Jurkat, Clone E6-1 (cell line): ENCODE measurements at regions not wholly inside any gene's neighbourhood (a gene's known extent, or its start where the extent isn't known, plus 50 kb on each side); places are given as distances from the start of the nearest gene placed in this dataset.

ENCODE experiments used
- DNase-seq: peaks from one replicate; pipeline ENCODE4 v3.0.0-alpha.2; 2011; ENCODE audit warnings: low read depth, low spot score
- H3K4me3 ChIP-seq: 2 replicates; pipeline ENCODE4 v1.5.1; 2011; ENCODE audit warnings: mild to moderate bottlenecking, low read length, control low read depth, moderate library complexity

DNA sequence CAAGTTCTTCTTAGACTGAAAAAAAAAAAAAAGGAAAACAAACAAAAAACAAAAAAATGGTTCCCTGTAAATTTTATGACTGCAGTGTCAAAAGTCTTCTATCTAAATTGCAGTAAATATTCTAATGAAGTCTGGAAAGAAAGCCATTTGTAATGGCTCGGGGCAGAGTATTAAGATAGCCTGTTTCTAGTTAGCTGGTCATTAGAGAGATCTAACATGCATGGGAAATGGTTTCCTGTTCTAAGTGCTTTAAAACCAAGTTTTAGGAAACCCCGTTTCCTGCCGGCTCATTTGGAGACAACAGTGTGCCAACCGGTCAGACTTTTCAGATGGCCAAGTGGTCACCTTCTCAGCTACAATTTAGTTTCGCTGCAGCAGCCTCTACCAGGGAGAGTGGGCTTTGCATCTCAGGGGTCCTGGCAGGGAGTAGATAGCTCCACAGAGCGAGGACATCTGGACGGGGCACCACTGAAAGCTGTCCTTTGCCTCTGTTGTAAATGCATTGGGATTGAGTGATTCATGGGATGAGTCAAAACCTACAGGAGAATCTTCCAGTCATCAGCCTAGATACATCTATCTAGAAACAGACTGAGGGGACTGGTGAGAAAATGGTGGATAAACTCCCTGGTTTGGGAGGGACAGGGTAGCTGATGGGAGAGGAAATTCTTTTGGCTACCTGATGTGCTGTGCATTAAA lies 473.2 kb upstream of the SALL1 start:
- no peak overlapping the region for H3K4me3 ChIP-seq
- DNase-seq: no peak

DNA sequence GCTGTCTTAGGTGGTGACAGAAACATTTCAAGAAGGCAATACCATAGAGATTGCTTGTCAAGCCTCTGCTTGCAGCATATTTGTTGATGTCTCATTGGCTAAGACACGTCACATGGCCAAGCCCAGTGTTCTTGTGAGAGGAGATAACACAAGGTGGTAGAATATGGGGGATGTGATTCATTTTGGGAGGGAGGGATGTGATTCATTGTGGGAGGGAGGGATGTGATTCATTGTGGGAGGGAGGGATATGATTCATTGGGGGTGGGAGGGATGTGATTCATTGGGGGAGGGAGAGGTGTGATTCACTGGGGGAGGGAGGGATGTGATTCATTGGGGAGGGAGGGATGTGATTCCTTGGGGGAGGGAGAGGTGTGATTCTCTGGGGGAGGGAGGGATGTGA lies 470.5 kb upstream of the SALL1 start:
- no peak overlapping the region for H3K4me3 ChIP-seq
- no peak for DNase-seq

DNA sequence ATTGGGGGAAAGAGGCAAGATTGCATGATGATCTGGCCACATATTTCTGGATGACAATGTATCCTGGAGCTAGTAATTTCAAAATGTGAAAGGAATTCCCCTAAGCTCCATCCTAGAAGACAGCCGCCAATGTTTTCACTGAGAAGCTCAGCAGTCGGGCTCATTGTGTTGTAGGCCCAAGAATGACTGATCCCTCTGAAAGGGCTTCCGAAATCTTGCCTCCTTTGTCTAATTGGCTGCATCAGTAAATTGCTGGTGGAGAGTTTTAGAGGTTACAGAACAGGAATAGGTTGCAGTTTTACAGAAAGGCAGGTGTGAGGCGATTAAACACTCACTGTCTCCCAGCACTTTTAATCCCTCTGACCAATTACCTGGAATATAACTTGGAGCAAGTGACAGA lies 464.1 kb upstream of the SALL1 start:
- DNase-seq: no peak
- H3K4me3 ChIP-seq: no peak overlapping the region

DNA sequence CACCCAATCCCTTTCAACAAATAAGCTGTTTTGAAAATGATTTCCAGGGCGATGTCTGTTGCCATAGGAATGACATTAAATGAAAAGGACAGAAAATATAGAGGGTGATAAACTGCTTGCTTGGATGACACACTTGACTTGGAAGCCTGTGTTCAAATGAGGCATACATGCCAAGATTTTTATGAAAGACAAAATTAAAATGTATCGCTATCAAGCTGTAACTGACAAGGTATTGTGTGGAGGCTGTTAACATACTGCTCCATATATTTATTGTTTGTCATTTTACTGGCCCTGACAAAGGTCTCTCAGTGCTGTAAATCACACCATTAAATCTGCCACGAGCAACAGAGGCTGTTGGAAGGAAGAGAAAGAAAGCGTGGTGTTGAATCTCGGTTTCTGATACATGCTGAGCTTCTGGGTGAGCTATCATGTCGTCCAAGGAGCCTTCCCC lies 456.2 kb upstream of the SALL1 start:
- H3K4me3 ChIP-seq: no peak overlapping the region
- no peak for DNase-seq

DNA sequence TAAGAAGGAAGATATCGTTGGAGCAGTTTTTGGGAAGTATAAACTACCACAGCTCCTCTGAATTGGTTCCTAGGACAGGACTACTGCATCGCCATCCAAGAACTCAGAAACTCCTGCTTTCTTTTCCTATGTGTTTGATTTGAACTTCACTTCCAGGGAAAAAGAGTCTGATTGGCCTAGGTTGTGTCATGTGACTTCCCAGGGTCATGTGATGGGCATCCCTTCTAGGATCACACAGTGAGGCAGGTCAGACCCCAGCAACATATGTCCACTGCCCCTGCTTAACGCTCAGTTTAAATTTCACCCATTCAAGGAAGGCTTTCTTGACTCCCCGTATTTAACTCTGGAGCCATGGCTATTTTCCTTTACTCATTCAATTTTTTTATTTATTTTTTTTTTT lies 445.2 kb upstream of the SALL1 start:
- no peak overlapping the region for H3K4me3 ChIP-seq
- DNase-seq: no peak

DNA sequence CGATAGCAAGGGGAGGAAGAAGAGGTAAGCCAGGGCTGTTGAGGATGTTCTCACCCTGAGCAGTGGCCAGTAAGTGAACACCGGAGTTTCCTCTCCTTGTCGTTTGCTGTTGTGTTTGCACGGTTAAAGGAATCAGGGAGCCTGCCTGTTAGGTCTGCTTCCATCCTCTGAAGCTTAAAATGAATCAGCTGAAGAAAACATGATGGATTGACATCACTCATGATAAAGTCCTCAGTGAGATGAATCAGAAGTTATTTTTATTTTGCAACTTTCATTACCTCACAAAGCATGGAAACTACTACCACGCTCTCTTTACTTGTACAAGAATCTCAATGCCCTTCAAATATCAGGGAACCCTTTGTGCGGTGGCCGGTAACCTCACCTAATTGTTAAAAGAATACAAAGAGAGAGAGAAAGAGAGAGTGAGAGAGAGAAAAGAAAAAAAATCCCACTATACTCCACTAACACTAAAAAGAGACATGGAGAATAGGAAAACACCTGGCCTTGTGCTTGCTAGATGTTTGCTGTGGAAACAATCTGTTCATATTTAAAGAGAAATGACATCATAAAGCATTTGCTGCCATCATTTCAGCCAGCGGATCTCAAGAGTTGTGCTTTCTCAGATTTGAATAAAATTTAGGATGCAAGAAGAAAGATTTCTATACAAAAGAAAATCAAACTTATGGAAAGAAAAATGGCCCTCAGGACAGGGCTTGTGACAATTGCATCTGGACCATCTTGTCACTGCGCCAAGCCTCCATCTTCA lies 441.6 kb upstream of the SALL1 start:
- no peak for DNase-seq

DNA sequence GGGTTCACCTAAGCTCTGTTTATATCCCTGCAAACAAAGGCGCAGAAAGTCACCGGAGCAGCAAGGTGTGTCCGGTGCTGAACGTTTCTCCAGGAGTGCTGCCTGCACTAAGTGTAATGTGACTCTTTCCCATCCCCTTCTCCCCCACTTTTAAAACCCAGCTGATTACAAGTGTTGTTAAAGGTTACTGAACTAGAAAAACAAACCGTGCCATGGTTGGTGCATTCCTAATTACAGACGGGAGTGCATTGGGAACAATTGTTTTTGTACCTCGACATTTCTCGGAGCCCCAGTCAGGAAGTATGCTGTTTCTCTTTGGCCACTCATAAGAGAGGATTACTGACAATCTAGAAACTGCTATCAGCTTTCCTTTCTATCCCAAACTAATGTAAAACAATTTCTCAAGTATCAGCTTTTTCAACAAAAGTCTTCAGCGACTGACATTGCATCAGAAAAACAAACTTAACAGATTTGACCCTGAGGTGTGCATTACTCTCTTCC lies 441.0 kb upstream of the SALL1 start:
- DNase-seq: no peak

More for the DNA sequence above, 441.6 kb upstream of the SALL1 start:
- no peak overlapping the region for H3K4me3 ChIP-seq

DNA sequence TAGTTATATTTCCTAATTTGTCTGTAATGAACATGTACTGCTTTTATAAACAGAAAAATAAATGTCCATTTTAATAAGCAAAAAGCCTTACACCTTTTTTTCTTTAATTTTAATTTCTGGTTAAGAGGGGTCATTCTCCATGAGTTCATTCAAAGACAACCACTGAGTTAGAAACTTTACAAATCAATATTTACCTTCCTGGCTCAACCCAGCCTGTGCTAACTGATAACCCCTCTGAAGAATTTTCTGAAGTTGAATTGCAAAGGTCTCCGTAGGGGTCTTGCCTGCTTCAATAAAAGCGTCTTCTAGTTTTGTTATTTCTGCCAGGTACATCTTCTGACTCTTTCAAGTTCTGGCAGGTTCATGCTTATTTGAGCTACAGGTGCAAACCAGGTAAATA lies 440.4 kb upstream of the SALL1 start:
- no peak for DNase-seq
- no peak overlapping the region for H3K4me3 ChIP-seq

More for the DNA sequence above, 441.0 kb upstream of the SALL1 start:
- H3K4me3 ChIP-seq: no peak overlapping the region

DNA sequence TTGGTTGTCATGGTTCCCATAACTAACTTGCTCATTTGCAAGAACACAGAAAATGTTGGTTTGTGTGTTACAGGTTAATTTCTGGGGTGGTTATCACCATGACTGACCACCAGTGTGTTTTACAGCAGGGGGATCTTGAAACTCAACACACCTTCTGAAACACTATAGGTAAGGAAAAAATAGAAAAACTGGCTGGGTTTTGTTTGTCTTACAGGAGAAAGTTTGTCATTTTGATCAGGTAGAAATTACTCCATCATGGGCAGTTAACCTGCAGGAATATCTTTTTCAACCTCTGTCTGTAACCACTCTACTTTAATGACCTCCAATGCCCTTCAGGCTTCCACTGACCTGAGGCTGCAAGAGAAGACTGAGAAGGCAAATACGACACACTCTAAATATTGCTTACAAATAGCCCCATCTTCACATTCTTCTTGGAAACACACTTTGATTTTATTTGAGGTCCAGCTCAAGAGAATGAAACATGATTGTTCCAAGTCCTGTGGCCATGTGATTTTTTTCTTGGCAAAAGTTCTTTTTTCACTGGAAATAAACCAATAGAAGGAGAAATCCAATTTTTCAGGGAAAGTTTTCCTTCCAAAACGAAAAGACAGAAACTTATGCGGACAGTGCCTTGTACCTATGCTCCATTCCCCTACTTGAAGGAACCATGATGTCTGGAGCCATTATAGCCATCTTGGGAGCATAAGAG lies 428.7 kb upstream of the SALL1 start:
- H3K4me3 ChIP-seq: no peak overlapping the region
- no peak for DNase-seq

DNA sequence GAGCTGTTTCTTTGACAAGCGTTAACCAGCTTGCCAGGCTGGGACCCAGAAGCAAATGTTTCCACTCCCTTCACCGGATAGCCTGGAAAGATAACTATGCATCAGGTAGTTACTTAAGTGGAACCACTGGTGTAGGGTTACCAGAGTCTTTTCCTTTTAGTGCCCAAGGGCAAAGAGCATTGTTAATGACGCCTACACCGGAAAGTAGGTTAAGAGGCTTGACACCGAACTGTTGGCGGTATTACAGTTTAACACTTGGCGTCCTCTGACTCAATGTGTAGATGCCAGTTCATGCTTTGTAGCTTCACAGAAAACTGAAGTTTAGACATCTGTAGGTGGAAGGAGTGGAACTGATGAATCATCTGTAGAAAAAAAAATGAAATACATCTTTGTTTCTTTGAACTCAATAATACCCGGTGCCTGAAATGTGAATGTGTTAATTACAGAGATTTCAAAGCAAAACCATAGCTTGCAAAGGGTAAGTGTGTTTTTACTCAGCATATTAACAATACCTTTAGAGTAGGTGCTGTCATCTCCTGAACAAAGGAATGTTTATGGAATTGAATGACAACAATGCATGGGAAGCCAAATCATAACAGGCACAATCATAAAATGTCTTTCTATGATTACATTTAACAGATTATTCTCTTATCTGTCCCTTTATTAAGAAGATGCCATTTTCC lies 426.7 kb upstream of the SALL1 start:
- H3K4me3 ChIP-seq: no peak overlapping the region
- no peak for DNase-seq

DNA sequence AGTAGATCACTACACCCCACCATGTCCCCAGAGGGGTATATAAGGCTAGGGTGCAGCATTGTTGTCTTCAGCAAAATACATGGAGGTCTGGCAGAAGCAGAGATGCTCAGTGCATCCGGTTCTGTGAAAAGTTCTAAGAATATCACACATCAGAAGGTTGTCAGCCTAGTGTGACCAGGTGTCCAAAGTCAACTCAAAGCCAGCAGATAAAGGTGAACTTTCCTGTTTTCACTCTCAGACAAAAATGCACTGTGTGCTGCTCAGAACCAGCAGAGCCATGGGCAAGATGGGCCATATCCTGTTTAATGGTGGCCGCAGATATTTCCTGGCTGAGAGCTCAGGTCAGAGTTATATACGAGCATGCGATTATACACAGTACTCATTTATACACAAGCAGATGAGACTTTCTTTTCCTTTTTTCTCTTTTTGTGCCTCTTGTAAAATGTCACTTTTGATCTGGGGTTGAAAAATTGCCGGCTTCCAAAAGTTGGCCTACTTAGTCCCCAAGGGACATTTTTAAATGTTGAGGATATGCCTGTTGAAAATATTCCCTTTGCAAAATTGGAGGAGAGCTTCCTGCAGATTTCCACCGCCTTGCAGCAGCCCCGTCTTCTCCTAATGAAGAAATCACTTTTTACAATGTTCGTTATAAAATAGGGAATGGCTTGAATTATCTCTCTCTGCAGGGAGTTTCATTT lies 425.6 kb upstream of the SALL1 start:
- H3K4me3 ChIP-seq: no peak overlapping the region
- DNase-seq: no peak

DNA sequence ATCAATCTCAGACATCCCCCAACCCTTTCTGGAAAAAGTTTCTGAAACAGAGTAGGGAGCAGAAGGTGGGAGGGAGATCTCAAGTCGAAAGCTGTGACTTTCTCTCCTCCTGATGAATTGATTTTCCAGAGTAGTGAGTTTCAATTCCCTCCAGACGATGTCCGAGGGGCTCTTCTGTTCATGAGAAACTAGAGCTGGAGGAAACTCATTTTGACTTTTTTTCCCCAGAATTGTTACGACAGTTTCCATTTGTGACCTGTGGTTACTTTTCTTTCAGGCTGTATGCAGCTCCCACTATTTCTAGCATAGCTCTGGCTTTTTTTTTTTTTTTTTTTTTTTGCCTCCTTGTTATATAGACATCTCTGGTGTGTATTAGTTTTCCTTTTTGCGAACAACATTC lies 422.1 kb upstream of the SALL1 start:
- DNase-seq: no peak

DNA sequence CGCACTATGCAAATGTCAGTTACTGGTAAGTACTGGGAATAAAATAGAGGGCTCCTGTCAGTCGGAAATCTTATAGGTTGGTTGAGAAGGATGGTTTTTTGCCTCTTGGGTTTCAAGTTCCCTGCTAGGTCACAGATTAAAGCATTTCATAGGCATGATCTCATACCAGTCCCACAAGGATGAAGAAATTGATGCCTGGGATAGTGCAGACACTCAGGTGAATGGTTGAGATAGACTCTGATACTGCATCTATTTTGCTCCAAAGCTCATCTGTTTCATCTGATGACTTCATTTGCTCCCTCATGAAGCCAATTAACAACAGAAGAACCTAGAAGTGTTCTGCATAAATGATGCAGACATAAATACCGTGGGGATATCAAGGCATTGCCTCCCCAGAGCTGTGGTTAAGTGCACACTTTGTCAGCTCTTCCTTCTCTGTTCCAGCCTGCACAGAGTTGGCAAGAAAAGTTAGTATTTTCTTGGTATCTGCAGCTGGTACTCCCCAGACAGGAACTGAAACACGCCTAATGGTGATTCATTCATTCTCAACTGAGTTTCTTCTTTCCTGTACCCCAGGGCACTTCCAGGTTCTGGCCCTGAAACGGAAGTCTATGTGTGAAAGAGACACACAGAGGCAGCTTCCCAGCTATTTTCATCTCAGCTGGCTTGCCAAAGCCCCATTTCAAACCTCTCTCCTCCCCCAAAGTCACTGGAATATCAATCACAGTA lies 418.3 kb upstream of the SALL1 start:
- no peak for DNase-seq
- no peak overlapping the region for H3K4me3 ChIP-seq

More for the DNA sequence above, 422.1 kb upstream of the SALL1 start:
- H3K4me3 ChIP-seq: no peak overlapping the region

DNA sequence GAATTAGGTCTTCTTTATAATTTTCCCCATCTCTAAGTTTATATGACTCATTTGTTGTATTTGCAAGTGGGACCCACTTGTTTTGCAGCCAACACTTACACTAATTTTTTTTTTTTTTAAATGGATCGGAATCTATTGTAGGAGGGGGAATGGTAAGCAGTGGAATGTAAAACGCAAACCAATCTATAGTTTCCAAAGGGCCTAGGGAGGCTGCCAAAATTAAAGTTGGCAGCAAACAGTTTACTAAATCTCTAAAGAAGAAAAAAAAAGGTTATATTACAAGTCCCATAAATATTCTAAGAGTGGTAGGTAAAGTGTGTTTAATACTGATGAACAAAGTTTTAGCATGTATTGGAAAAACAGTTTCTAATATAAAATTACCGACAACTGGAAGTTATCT lies 416.8 kb upstream of the SALL1 start:
- DNase-seq: no peak
- H3K4me3 ChIP-seq: no peak overlapping the region

DNA sequence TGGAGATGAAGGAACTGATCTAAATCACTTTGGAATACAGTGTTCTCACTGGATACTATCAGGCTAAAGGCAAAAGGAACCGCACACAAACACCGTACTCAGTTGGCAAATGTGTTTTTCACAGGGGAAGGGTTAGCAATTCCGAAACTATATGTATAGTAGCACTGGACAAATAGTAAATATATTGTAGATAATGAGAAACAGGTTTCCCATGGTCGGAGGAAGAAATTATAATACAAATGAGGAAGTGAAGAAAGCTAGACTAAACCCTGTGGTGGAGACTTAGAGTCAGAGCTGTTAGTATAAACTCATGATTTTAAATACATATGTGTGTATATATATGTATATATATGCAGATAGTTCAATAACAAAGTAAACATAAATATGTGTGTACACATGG lies 414.1 kb upstream of the SALL1 start:
- no peak for DNase-seq
- H3K4me3 ChIP-seq: no peak overlapping the region

DNA sequence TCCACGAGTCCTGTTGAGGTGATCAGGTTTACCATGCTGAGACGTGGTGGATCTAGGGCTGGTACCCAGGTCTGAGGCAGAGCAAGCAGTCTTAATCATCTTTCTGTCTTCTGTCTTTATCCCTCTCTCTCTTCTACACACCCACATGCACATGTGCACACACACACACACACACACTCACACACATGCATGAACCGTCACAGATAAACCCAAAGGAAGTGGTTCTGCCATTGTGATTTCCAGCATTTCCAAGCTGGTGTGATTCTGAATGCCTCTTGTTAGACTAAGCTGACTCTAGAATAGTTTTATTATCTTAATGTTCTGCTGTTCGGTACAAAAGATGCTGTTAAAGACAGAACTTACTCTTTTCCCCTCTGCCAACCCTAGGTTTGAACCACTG lies 411.8 kb upstream of the SALL1 start:
- DNase-seq: peak; percentile 86
- no peak overlapping the region for H3K4me3 ChIP-seq

DNA sequence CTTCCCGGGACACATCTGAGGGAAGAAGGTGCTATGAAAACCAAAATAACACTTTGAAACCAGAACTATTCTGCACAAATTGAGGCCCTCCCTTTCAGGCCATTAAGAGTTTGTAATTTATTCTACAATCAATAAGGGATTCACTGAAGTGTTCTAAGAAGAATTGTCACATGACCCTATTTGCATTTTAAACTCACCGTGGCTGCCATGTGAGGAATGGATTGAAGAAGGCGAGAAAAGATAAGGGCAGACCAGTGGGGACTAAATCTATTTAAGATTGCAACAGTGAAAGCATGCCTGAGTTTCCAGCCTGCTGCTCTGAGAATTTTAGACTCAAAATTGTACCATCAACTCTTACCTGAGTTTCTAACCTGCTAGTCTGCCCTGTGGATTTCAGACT lies 408.8 kb upstream of the SALL1 start:
- no peak overlapping the region for H3K4me3 ChIP-seq
- no peak for DNase-seq

DNA sequence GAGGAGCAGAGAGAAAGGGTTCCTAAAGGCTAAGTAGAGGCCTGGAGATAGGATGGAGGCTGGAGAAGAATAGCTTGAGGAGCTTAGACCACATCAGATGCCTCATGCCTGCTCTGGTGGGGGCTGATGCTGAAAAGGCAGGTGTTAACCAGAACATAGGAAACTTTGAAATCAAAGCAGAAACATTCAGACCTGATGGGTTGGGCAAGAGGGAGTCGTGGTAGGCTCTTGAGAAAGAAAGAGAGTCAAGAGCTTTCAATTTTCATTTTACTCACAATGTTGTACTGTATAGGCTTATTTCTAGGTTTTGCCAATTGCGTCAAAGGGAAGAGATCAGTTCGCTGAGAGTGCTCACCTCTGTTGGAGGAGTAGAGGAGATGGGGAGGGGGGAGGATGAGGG lies 406.6 kb upstream of the SALL1 start:
- H3K4me3 ChIP-seq: no peak overlapping the region
- peak; percentile 37 for DNase-seq
